NCI-H1105 treated with DMSO at 0.1 percent for 48 hours (cell line): ENCODE measurements at regions not wholly inside any gene's neighbourhood (a gene's known extent, or its start where the extent isn't known, plus 50 kb on each side); places are given as distances from the start of the nearest gene placed in this dataset.
"Not testable (repeated sequence)": the region's sequence is repeated elsewhere in the genome, so short reads cannot be mapped to it uniquely, and the experiment has no call there.

Experiments used
- DNase-seq: peaks from one replicate; lab custom pipeline; 2025; lab: John Stamatoyannopoulos, UW

DNA sequence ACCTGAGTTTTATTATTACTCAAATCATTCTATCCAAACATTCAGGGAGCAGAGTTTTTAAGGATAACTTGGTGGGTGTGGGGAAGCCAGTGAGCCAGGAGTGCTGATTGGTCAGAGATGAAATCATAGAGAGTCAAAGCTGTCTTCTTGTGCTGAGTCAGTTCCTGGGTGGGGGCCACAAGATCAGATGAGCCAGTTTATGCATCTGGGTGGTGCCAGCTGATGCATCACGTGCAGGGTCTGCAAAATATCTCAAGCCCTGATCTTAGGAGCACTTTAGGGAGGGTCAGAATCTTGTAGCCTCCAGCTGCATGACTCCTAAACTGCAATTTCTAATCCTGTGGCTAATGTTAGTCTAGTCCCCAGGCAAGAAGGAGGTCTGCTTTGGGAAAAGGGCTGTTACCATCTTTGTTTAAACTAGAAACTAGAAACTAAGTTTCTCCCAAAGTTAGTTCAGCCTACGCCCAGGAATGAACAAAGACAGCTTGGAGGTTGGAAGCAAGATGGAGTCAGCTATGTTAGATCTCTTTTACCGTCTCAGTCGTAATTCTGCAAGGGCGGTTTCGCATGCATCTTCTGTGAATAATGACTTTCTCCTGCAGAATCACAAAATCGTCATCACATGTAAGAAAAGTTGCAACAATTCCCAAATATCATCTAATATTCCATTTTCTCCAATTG is 97.5 kb downstream of the ZNF664 start:
- DNase-seq: not testable (repeated sequence)

DNA sequence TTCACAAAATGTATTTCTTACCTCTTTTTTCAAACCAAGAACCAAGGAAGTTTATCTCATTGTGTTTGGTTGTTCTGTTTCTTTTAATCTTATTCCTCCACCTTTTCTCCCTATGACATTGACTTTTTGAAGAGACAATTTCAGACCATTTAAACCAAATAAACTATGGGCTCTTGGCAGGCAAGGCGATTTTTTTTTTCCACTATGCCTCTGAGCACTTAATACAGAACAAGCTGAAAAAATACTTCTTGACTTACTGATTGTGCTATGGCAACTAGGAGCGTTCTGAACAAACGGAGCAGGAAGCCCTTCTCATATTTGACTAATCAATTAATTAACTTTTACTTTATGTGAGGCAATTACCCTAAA is 98.0 kb downstream of the ZNF664 start:
- no peak for DNase-seq

DNA sequence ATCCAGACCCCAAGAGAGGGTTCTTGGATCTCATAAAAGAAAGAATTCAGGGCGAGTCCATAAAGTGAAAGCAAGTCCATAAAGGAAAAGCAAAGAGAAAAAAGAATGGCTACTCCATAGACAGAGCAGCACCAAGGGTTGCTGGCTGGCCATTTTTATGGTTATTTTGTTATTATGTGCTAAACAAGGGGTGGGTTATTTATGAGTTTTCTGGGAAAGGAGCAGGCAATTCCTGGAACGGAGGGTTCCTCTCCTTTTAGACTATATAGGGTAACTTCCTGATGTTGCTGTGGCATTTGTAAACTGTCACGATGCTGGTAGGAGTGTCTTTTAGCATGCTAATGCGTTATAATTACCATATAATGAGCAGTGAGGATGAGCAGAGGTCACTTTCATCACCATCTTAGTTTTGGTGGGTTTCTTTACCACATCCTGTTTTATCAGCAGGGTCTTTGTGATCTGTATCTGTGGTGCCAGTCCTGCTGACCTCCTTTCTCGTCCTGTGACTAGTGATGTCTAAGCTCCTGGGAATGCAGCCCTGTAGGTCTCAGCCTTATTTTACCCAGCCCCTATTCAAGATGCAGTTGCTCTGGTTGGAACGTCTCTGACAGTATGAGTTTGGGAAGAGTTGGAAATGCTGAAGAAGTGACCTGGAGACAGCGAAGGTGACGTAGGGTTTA is 100.5 kb downstream of the ZNF664 start:
- no peak for DNase-seq

DNA sequence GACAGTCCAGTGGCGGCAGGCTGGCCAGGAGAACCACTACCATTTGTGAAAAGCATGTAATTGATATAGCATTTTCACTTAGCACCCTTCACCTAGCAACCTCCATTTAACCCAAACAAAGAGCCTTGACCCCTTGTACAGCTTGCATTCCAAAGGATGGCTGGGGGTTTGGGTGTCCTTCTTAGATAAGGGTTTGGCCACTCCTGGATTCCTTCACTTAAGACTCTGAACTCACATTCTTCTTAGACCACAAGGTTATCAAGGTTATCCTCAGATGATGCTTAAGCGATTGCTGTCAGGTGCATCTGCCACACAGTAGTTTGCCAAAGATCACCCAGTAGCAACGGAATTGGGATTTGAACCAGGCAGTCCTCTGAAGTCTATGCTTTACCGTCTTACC is 102.8 kb downstream of the ZNF664 start:
- no peak for DNase-seq

DNA sequence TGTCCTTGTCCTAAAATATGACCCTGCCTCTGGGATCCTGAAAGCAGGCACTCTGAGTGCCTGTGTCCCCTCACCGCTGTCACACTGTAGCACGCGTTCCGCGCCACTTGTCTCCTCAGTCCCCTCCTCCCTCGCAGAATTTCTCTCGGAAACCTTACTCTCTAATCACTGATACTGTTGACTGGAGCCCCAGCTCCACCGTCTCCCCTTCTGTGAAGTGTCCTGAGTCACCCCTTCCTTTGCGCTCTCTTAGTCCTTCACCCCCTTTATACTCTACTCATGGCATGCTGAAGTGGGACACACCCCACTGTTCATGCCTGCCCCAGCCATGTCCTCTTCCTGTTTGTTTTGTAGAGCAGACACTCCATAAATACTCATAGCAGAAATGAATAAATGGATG is 104.7 kb downstream of the ZNF664 start:
- no peak for DNase-seq

DNA sequence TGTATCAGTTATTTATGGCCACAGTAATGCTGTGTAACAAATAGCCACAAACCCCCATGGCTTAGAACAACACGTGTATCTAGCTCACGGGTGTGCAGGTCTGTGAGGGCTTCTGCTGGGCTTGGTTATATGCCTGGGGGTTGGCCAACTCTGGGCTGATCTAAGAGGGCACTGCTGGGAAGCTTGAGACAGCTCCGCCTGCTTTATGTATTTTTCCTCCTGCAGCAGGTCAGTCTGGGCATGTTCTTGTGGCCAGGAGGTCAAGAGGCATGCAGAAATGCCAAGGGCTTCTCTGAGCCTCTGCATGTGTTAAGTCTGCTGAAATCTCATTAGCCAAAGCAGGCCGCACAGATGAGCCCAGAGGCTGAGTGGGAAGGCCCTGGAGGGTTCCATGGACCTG is 105.8 kb downstream of the ZNF664 start:
- DNase-seq: no peak

DNA sequence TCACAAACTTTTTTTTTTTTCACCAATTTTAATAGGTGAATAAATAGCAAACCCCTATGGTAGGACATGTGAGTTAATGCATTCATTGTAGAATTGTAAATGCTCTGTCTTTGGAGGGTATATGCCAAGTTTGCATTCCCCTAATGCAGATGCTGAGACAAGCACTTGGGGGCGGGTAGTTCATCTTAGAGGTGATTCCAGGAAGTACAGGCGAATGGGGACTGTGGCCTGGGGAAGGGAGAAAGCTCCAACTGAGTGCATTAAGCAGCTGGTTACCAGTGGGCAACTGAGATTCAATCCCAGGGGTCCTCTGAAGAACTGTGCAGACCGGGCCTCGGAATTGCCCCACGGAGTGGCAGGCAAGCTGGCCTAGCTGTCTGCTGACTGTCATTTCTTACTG is 107.6 kb downstream of the ZNF664 start:
- DNase-seq: no peak

DNA sequence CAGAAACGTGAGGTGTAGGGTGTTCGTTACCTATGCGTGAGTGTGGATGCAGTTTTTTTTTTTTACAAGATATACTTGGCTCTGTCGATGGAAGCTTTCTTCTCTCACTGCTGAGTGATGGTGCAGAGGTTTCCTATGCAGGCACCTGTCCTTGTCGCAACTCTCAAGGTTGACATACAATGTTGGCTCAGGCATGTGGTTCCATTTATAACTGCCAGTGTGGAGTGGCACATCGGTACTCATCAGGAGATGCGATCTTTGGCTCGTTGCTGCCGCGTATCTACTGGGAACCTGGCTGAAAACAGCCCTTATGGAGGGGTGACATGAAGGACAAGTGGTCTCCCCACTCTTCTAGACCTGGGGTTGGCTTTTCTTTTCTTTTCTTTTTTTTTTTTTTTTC is 109.0 kb downstream of the ZNF664 start:
- no peak for DNase-seq

DNA sequence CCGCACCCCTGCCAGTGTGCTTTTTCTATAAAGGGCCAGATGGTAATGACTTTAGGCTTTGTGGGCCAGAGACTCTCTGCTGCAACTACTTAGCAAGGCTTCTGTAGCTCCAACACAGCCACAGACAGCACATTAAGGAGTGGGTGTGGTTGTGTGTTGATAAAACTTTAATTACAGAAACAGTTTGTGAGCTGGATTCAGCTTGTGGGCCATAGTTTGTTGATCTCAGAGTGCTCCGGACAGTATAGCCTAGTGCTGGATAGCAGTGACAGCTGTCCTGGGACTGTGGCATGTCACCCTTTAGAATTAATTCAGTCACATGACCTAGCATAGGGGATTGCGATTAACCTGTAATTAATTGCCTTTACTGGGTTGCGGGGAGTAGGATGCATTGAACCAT is 109.7 kb downstream of the ZNF664 start:
- no peak for DNase-seq

DNA sequence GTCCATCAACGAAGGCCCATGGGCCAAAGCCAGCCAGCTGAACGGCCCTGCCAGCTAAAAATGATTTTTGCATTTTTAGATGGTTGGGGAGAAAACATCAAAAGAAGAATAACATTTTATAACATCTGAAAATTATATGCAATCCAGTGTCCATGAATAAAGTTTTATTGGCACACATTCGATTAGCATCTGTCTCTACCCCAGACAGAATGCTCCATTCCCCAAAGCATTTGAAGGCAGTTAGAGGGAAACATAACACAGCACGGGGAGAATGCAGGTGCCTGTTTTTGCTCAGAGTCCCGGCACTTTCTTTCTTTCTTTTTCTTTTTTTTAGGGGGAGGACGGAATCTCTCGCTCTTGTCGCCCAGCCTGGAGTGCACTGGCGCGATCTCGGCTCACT is 110.7 kb downstream of the ZNF664 start:
- no peak for DNase-seq

DNA sequence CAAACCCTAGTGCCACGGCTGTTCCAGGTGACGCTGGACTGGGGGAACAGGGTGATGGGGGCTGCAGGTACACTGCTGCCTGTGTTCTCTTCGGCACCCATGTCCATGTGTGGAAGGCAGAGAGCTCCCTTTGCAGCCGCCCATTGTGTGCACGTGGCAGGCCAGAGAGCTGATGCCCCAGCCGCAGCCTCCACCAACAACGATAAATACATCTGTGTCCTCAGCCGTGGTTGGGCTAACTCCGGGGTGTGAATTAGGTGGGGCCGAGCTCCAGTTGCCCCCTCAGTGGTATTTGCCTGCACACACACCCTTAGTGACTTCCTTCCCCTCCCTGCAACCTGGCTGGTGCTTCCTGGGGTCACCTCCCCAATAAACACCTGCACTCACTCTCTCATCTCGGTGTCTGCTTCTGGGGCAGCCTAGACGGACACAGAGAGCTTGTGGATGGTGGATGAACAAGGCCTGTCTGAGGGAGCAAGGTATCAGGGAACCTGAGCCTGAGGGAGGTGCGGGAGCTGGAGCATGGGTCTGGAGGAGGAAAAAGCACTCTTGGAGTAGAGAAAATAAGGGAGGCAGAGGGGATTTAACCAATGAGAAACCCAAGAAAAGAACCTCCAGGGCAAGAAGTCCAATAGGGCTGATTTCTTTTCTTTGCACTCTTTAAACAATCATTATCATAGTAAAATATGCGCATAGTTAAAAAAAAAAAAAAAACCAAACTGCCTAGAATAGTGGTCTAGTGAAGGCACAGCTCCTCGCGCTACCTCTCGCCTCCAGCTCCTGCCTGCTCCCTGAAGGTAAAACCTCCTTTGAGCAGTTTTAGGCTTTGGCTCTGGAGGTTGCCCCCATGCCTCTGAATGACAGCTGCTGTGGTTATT is 112.6 kb downstream of the ZNF664 start:
- DNase-seq: no peak

DNA sequence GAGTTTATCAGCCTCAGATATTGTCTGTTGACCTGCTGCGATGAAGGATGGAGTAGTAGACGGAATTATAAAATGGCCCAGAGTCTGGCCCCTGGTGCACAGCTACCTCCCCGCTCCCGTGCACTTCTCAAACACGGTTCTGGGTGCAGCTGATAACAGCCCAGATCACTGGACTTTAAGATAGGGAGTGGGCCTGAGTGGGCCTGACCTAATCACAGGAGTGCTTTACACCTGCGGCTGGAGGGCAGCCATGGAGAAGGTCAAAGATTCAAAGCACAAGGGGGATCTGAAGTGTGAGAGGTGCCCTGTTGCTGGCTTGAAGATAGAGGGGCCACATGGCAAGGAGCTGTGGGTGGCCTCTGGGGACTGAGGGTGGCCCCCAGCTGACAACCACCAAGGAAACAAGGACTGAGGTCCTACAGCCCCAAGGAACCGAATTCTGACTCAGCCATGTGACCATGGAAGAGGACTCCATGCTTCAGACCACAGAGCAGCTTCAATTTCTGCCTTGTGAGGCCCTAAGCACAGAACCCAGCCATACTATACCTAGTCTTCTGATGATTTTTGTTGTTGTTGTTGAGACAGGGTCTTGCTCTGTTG is 113.4 kb downstream of the ZNF664 start:
- no peak for DNase-seq

DNA sequence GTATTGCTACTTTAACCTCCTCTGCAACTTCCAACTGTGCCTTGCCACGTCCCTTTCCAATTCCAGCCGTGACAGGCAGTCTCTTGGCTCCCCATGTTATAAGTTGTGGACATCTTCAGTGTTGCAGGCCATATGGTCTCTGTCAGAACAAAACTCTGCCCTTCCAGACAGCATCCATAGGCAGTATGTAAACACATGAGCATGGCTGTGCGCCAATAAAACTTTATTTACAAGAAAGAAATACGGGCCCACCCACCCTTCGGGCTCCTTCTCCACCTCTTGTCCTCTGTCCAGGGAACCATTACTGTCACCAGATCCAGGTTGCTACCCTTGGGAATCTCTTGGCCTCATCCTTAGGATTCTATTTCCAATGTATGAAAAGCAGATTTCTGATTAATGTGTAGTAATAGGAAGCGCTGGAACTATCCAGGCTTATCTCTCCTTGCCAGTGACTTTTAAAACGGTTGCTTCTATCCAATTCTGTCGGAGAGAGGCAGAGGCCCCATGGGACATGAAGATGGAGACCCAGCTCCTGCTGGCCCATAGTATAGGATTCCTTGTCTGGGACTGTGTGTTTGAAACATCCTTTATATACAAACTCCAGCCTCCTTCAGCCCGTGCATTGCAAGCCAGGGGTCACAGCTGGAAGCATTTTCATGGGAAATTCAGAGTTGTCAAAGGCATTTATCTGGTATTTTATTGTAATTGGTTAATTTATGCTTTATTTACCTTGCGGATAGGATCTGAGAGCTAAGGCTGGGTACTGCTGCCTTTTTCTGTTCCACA is 114.4 kb downstream of the ZNF664 start:
- no peak for DNase-seq

DNA sequence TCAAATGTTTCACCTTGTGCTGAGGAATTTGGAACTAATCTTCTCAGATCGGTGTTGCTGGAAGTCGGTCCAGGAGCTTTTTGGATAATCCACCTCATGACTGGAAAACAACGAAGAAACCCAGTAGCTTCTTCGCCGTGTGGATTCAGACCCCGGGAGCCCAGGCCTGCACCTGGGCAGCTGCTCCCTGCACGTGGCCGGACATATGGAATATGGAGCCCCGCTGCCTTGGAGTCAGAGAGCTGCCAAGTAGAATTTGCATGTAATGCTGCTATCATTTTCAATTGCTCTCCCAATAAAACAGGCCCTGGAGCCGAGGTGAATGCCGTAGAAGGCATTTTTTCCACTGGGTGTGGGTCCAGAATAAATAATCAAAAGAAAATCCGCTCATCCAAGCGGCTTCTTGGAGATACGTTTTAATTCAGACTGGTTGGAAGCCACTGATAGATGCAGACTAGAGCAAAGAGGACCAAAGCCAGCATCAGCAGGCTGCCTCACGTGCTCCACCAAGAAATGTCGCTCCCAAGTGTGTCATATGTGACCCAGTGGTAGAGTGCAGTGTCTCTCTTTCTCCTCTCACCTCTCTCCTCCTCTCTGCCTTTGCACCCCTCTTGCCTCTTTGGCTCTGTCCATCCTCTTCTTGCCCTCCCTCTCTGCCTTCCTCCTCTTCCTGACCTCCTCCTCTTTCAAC is 115.3 kb downstream of the ZNF664 start:
- DNase-seq: no peak

DNA sequence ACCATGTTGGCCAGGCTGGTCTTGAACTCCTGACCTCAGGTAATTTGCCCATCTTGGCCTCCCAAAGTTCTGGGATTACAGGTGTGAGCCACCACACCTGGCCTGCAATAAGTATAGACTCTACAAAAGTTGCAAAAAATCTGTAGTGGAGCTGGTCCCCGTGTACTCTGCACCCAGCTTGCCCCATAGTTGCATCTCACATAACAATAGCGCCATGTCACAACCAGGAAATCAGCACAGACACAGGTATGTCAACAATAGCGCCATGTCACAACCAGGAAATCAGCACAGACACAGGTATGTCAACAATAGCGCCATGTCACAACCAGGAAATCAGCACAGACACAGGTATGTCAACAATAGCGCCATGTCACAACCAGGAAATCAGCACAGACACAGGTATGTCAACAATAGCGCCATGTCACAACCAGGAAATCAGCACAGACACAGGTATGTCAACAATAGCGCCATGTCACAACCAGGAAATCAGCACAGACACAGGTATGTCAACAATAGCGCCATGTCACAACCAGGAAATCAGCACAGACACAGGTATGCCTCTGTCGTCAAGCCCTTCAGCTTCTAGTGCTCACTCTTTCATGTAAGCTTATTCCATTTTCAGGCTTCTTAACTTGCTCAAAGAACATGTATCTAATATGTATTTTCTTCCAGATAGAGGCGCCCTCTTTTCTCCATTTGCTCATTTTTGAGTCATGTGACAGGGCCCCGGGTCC is 116.3 kb downstream of the ZNF664 start:
- DNase-seq: not testable (repeated sequence)

DNA sequence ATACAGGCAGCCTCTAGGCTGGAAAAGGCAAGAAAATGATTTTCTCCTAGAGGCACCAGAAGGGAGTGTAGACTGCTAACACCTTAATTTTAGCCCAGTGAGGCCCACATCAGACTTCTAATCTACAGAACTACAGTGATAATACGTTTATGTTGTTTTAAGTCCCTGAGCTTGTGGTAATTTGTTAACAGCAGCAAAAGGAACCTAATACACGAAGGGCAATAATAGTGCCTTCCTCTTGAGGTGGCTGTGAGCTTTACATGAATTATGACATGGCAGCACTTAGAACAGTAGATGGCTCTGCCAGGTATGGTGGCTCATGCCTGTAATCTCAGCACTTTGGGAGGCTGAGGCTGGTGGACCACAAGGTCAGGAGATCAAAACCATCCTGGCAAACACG is 118.8 kb downstream of the ZNF664 start:
- DNase-seq: no peak

DNA sequence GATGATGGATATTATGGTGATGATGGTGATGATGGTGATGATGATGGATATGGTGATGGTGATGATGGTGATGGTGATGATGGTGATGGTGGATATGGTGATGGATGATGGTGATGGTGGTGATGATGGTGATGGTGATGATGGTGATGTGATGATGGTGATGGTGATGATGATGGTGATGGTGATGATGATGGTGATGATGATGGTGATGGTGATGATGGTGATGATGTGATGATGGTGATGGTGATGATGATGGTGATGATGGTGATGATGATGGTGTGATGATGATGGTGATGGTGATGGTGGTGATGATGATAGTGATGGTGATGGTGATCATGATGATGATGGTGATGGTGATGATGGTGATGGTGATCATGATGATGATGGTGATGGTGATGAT is 119.5 kb downstream of the ZNF664 start:
- not testable (repeated sequence) for DNase-seq

DNA sequence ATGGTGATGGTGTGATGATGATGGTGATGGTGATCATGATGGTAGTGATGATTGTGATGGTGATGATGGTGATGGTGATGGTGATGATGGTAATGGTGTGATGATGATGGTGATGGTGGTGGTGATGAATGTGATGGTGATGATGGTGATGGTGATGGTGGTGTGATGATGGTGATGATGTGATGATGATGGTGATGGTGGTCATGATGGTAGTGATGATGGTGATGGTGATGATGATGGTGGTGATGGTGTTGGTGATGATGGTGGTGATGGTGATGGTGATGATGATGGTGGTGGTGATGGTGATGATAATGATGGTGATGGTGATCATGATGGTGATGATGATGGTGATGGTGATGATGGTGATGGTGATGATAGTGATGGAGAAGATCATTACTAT is 120.3 kb downstream of the ZNF664 start:
- DNase-seq: no peak

DNA sequence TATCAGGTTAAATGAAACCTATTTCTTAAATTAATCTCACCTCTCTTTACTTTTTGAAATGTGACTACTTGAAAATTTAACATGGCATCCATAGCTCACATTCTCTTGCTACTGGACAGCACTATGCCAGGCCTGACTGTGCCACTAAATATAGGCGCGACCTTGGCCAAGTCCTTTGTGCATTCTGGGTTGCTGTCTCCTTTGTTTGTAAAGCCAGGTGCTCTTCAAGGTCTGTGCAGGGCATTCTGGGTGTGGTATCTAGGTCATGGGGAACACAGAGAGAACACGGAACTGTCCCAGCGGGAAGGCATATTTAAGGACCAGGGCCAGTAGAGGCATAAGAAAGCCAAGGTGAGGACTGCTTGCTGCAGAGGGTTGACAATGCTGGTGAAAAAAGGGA is 121.2 kb downstream of the ZNF664 start:
- no peak for DNase-seq

DNA sequence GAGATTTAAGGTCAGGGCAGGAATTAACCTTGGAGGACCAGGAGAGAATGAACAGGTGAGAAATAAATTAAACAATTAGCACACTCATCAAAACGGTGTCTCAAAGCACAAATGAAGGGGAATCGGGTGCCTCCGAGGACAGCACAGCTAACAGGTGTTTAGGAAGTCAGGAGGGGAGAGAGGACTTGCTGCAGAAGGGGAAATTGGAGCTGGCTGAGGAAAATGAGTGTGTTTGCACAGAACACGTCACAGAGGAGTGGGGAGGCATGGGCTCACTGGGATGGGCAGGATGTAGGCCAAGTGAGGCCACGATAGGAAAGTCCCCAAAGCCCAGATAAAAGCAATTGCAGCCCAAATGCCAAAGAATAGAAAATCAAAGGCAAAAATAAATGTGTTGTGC is 121.7 kb downstream of the ZNF664 start:
- DNase-seq: no peak

DNA sequence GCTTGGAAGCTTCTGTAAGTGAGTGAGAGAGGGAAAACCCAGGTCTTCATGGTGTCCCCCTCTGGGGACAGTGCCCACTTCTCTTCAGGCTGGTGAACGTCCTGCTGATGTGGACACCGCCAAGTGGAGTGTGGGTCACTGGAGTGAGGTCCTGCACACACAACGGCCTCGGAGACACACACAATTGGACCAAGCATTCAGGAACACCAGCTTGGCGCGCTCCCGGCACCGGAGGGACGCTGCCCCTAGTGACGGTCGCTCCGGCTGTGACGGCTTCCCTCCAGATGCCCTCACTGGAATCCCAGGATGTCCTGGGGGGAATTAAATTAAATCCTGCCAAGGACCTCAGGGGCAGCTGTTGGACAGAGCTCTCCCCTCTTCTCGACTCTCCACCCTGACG is 123.1 kb downstream of the ZNF664 start:
- no peak for DNase-seq
